Lung (tissue), 11 donors: ENCODE measurements at regions not wholly inside any gene's neighbourhood (a gene's known extent, or its start where the extent isn't known, plus 50 kb on each side); places are given as distances from the start of the nearest gene placed in this dataset.

Experiments used
- ATAC-seq: fragments of 200-7000 bp; cut with Tn5 transposase; one replicate; pipeline ENCODE4 v1.9.1; 2020; ENCODE audit warnings: moderate number of reproducible peaks; ENCODE audit not compliant: insufficient read depth, low FRiP score
- DNase-seq, 3 donors: peaks; one replicate each; pipeline ENCODE4 v3.0.0-alpha.2; 2013 to 2017
- H3K27ac ChIP-seq, 2 donors: one replicate each; pipeline ENCODE4 v1.5.1; 2013; ENCODE audit warnings: mild to moderate bottlenecking in 2 of 2, moderate library complexity in 2 of 2, control low read depth in 1 of 2, inconsistent platforms in 1 of 2, low read depth in 1 of 2, low read length in 1 of 2
- H3K27me3 ChIP-seq, 3 donors: one replicate each; pipeline ENCODE4 v1.5.1; 2013; ENCODE audit warnings: low read length in 2 of 3; ENCODE audit not compliant: control insufficient read depth in 3 of 3, insufficient read depth in 3 of 3
- H3K36me3 ChIP-seq, 4 donors: one replicate each; pipeline ENCODE4 v1.5.1; 2013; ENCODE audit warnings: low read length in 4 of 4, mild to moderate bottlenecking in 1 of 4, moderate library complexity in 1 of 4; ENCODE audit not compliant: control insufficient read depth in 4 of 4, insufficient read depth in 4 of 4
- H3K4me1 ChIP-seq, 5 donors: one replicate each; pipeline ENCODE4 v1.5.1; 2013; ENCODE audit warnings: low read length in 5 of 5, mild to moderate bottlenecking in 2 of 5, moderate library complexity in 1 of 5; ENCODE audit not compliant: control insufficient read depth in 5 of 5, insufficient read depth in 5 of 5
- H3K4me3 ChIP-seq: one replicate; pipeline ENCODE4 v1.5.1; 2013; ENCODE audit warnings: mild to moderate bottlenecking, control low read depth, moderate library complexity
- H3K9ac ChIP-seq, 2 donors: one replicate each; pipeline ENCODE4 v1.5.1; 2013; ENCODE audit warnings: low read length in 2 of 2, control low read depth in 1 of 2; ENCODE audit not compliant: insufficient read depth in 1 of 2
- H3K9me3 ChIP-seq, 4 donors: one replicate each; pipeline ENCODE4 v1.5.1; 2013; ENCODE audit warnings: low read length in 3 of 4, mild to moderate bottlenecking in 1 of 4, moderate library complexity in 1 of 4; ENCODE audit not compliant: control insufficient read depth in 4 of 4, insufficient read depth in 3 of 4
- WGBS, 2 donors: extraction: QIAGEN DNeasy Blood & Tissue Kit; methylation state at CpG; one replicate each; pipeline ENCODE4 v1.1.7; 2013; 5-methylcytosine and 5-hydroxymethylcytosine counted together
- TF ChIP-seq, protein P1 (sequence below): IDR thresholded peaks from 2 replicates; pipeline ENCODE4 v1.5.1; 2012; ENCODE audit warnings: mild to moderate bottlenecking; ENCODE audit errors: control extremely low read depth, extremely low read depth
- donor health status: control.
- donor health status: control.
- donor health status: Bipolar disorder and iron deficiency.
- donor health status: healthy.
- donor health status: DM: yes; HTN: yes; CAD: no.

DNA sequence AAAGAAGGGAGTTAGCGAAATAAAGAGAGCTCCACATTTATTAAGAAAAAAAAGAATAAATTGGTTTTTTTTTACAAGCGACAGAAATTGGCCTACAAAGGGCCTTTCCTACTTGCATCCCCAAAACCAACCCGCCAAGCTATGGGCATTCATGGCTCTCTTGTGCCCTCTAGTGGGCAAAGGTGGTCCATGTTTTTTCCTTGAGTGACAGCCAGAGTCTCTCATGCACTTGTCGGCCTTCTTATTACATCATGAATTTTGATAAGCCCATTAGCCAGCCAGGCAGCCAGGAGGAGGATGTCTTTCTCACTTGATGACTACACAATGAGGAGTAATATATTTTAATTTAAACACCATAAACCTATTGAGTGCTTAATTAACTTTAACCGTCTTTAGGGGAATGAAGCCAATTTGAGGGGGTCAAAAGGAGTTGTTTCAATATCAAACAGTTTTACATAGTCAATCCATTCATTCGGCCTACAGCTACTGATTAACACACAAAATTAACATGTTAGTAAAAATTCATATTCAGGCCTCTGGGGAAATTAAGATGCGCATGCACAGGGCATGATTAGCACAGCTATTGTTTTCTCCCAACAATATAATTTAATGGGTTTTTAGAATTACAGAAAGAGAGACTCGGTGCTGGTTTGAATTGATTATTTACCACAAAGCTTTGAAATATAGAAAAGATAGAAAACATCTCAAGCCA is 85.5 kb downstream of the RCN1 start:
- Histone ChIP-seq H3K27me3 (no peaks in the 10 kb centered on the region), H3K9me3 (no peaks in the 10 kb centered on the region), H3K27ac (no peak overlapping the region), H3K4me3 (no peak overlapping the region), H3K9ac (no peak overlapping the region), H3K36me3 (no peaks in the 10 kb centered on the region), H3K4me1 (peaks cover 0 to 14% (median 0%) of the 10 kb centered on the region in 5 donors)
- TF ChIP-seq, protein P1, sequence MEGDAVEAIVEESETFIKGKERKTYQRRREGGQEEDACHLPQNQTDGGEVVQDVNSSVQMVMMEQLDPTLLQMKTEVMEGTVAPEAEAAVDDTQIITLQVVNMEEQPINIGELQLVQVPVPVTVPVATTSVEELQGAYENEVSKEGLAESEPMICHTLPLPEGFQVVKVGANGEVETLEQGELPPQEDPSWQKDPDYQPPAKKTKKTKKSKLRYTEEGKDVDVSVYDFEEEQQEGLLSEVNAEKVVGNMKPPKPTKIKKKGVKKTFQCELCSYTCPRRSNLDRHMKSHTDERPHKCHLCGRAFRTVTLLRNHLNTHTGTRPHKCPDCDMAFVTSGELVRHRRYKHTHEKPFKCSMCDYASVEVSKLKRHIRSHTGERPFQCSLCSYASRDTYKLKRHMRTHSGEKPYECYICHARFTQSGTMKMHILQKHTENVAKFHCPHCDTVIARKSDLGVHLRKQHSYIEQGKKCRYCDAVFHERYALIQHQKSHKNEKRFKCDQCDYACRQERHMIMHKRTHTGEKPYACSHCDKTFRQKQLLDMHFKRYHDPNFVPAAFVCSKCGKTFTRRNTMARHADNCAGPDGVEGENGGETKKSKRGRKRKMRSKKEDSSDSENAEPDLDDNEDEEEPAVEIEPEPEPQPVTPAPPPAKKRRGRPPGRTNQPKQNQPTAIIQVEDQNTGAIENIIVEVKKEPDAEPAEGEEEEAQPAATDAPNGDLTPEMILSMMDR = peak; percentile 93
- peak; percentile 84 for ATAC-seq
- peak; percentile 91 to 93 (median 93) for DNase-seq
- WGBS, 2 donors = 41 to 42% methylated on average over 8 of the region's 8 CpGs

GRCh38 chr11:32178692-32179091 is 87.8 kb downstream of the RCN1 start:
- TF ChIP-seq, protein P1 = no peak
- H3K36me3 ChIP-seq = no peaks in the 10 kb centered on the region
- no peaks in the 10 kb centered on the region for H3K4me1 ChIP-seq
- no peak for DNase-seq
- H3K9ac ChIP-seq = no peak overlapping the region
- H3K9me3 ChIP-seq = peaks cover 0 to 2% (median 0%) of the 10 kb centered on the region in 4 donors
- 74% methylated on average over 7 of the region's 7 CpGs for WGBS, 2 donors
- H3K4me3 ChIP-seq = no peak overlapping the region
- no peak overlapping the region for H3K27ac ChIP-seq
- H3K27me3 ChIP-seq = no peaks in the 10 kb centered on the region
- no peak for ATAC-seq

GRCh38 chr11:32183512-32183911 is 92.6 kb downstream of the RCN1 start:
- Histone ChIP-seq H3K9ac (no peak overlapping the region), H3K4me1 (peaks cover 0 to 8% (median 2%) of the 10 kb centered on the region in 5 donors), H3K4me3 (no peak overlapping the region), H3K27ac (no peak overlapping the region), H3K9me3 (peaks cover 0 to 3% (median 0%) of the 10 kb centered on the region in 4 donors), H3K27me3 (no peaks in the 10 kb centered on the region), H3K36me3 (no peaks in the 10 kb centered on the region)
- TF ChIP-seq, protein P1 = no peak
- DNase-seq (no peak), ATAC-seq (no peak)
- 96 to 97% methylated on average over 3 of the region's 3 CpGs for WGBS, 2 donors
